ENCODE measurements at regions not wholly inside any gene's neighbourhood (a gene's known extent, or its start where the extent isn't known, plus 50 kb on each side); places are given as distances from the start of the nearest gene placed in this dataset.

DNA sequence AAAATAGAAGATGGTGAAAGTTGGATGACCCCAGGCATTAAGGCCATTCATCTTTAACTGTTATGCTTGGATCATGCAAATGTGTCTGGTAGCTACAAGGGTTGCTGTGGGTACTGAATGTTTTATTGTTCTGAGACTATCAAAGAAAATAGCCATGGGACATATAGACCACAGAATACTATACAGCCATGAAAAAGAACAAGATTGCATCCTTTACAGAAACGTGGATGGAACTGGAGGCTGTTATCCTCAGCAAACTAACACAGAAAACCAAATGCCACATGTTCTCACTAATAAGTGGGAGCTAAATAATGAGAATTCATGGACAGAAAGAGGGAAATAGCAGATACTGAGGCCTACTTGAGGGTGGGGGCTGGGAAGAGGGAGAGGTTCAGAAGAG lies 249.0 kb downstream of the LTN1 start:
- no peak for TF ChIP-seq POLR2AphosphoS5 (IDR thresholded peaks at IDR 0.05)
- no peak for TF ChIP-seq POLR2A (IDR thresholded peaks at IDR 0.05)
